Calu3 (cell line): ENCODE measurements at regions not wholly inside any gene's neighbourhood (a gene's known extent, or its start where the extent isn't known, plus 50 kb on each side); places are given as distances from the start of the nearest gene placed in this dataset.

ENCODE experiments used
- BruUV-seq: library from RNA; stranded (reverse); fragments of 400-500 nt; replicated peaks from 2 replicates; lab custom pipeline; 2021; lab: Mats Ljungman, UMichigan
- CTCF ChIA-PET: fragments of 300-600 bp; sonication (Branson Sonifier 250); formaldehyde crosslinking; loops from one replicate; lab custom pipeline; 2022; ENCODE audit warnings: antibody characterized with exemption; lab: Charles Lee
- DNase-seq: peaks from one replicate; pipeline ENCODE4 v3.0.0; 2022
- H3K27ac Mint-ChIP-seq: one replicate; pipeline ENCODE4 v1.8.0; 2022; ENCODE audit warnings: mixed read lengths; ENCODE audit not compliant: unreplicated experiment
- H3K27me3 Mint-ChIP-seq: one replicate; pipeline ENCODE4 v1.8.0; 2022; ENCODE audit warnings: mixed read lengths; ENCODE audit not compliant: unreplicated experiment
- H3K36me3 Mint-ChIP-seq: one replicate; pipeline ENCODE4 v1.8.0; 2022; ENCODE audit warnings: mild to moderate bottlenecking, moderate library complexity, mixed read lengths; ENCODE audit not compliant: insufficient read depth, unreplicated experiment
- H3K4me1 Mint-ChIP-seq: one replicate; pipeline ENCODE4 v1.8.0; 2022; ENCODE audit warnings: mild to moderate bottlenecking, low read depth, mixed read lengths; ENCODE audit not compliant: unreplicated experiment
- H3K4me3 Mint-ChIP-seq: one replicate; pipeline ENCODE4 v1.8.0; 2022; ENCODE audit warnings: mild to moderate bottlenecking, low read depth, moderate library complexity, mixed read lengths; ENCODE audit not compliant: unreplicated experiment
- H3K9me3 Mint-ChIP-seq: one replicate; pipeline ENCODE4 v1.8.0; 2022; ENCODE audit warnings: low read depth, mixed read lengths; ENCODE audit not compliant: unreplicated experiment
- CTCF ChIP-seq: fragments of 200-600 bp; IDR thresholded peaks from one replicate; pipeline ENCODE4 v1.8.0; 2022; ENCODE audit warnings: antibody characterized with exemption; ENCODE audit not compliant: unreplicated experiment
- intact Hi-C: fragments of 100-400 bp; cut with micrococcal nuclease; formaldehyde crosslinking; loops from one replicate; pipeline ENCODE4 v1.10.0; 2022; ENCODE audit not compliant: unreplicated experiment

GRCh38 chr14:83007641-83008225, 1474.1 kb upstream of the SEL1L start:
- Mint-ChIP-seq H3K36me3 (no peaks in the 10 kb centered on the region), H3K4me3 (no peak overlapping the region), H3K27me3 (no peaks in the 10 kb centered on the region), H3K4me1 (no peaks in the 10 kb centered on the region), H3K9me3 (peaks cover 9% of the 10 kb centered on the region), H3K27ac (no peak overlapping the region)
- CTCF ChIA-PET, result no interaction called here
- no peak for TF ChIP-seq CTCF
- intact Hi-C loops, result no loop called here
- DNase-seq, result no peak
- BruUV-seq, result no TSS peak

- CTCF ChIA-PET, result no interaction called here
- TF ChIP-seq CTCF, result no peak
- H3K4me1 Mint-ChIP-seq, result no peaks in the 10 kb centered on the region
- BruUV-seq, result no TSS peak
- H3K36me3 Mint-ChIP-seq, result no peaks in the 10 kb centered on the region
- no peak for DNase-seq
- no peak overlapping the region for H3K4me3 Mint-ChIP-seq
- H3K27me3 Mint-ChIP-seq, result no peaks in the 10 kb centered on the region
- H3K9me3 Mint-ChIP-seq, result peaks cover 17% of the 10 kb centered on the region
- H3K27ac Mint-ChIP-seq, result no peak overlapping the region
- intact Hi-C loops, result no loop called here
These were observed 1483.6 kb upstream of the SEL1L start for GRCh38 chr14:83017296-83017695.

- BruUV-seq, result no TSS peak
These were observed 1486.2 kb upstream of the SEL1L start for GRCh38 chr14:83019744-83020414.

GRCh38 chr14:83021323-83021722, 1487.7 kb upstream of the SEL1L start:
- H3K27ac Mint-ChIP-seq, result no peak overlapping the region
- peaks cover 16% of the 10 kb centered on the region for H3K9me3 Mint-ChIP-seq
- H3K4me1 Mint-ChIP-seq, result no peaks in the 10 kb centered on the region
- no peak overlapping the region for H3K4me3 Mint-ChIP-seq
- no peak for DNase-seq
- no peak for TF ChIP-seq CTCF
- BruUV-seq, result no TSS peak
- no peaks in the 10 kb centered on the region for H3K36me3 Mint-ChIP-seq
- H3K27me3 Mint-ChIP-seq, result no peaks in the 10 kb centered on the region
- CTCF ChIA-PET, result no interaction called here
- intact Hi-C loops, result no loop called here

More at GRCh38 chr14:83019744-83020414, 1486.2 kb upstream of the SEL1L start:
- Mint-ChIP-seq H3K4me3 (no peak overlapping the region), H3K9me3 (peaks cover 10% of the 10 kb centered on the region), H3K27me3 (no peaks in the 10 kb centered on the region), H3K27ac (no peak overlapping the region), H3K36me3 (no peaks in the 10 kb centered on the region), H3K4me1 (no peaks in the 10 kb centered on the region)
- CTCF ChIA-PET, result no interaction called here
- no peak for TF ChIP-seq CTCF
- intact Hi-C loops, result no loop called here
- no peak for DNase-seq
